ENCODE measurements at regions not wholly inside any gene's neighbourhood (a gene's known extent, or its start where the extent isn't known, plus 50 kb on each side); places are given as distances from the start of the nearest gene placed in this dataset.
"Not testable (repeated sequence)": the region's sequence is repeated elsewhere in the genome, so short reads cannot be mapped to it uniquely, and the experiment has no call there.

DNA sequence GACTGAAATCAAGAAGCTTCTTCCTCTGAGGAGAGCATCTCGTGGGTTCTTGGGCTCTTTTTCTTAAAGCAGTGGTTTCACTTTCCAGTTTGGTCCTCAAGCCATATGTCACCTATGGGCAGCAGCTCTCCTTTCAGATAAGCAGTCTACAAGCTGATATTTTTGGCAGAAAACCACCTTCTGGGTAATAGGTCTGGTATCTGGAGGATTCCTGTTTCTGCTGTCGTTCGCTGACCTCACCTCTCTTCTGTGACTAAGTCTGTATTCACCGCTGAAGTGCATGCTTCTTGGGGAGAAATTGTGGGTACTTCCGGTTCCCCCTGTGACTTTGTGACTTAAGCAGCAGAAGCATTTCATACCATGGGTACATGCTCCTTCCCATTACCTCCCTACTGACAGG, 193.6 kb downstream of the EDN1 start:
- Histone ChIP-seq H3K27me3 (ENCODE audit: low read length) (no peaks in the 10 kb centered on the region), H3K9me2 (replicated peaks; ENCODE audit: insufficient read depth, low read length) (no peaks in the 10 kb centered on the region), H4K20me1 (ENCODE audit: insufficient read depth, low read depth, low read length) (no peaks in the 10 kb centered on the region), H3K9ac (ENCODE audit: low read length) (no peak overlapping the region), H2AFZ (ENCODE audit: low read length) (no peak overlapping the region; the same call in 1 of the 2 replicates), H3K4me3 (ENCODE audit: low read length) (0 out of 2 replicates have a peak overlapping the region, but pooled peaks have one; percentile 2), H3K36me3 (ENCODE audit: insufficient read depth, low read length) (no peaks in the 10 kb centered on the region), H3K79me2 (ENCODE audit: low read length) (no peaks in the 10 kb centered on the region), H3K4me2 (ENCODE audit: low read depth, low read length, poor library complexity, severe bottlenecking) (peak overlapping the region; percentile 20), H3K4me1 (ENCODE audit: low read length) (no peaks in the 10 kb centered on the region), H3K27ac (ENCODE audit: low read length) (no peak overlapping the region), H3K9me3 (ENCODE audit: low read length) (no peaks in the 10 kb centered on the region)
- DNase-seq, result no peak

DNA sequence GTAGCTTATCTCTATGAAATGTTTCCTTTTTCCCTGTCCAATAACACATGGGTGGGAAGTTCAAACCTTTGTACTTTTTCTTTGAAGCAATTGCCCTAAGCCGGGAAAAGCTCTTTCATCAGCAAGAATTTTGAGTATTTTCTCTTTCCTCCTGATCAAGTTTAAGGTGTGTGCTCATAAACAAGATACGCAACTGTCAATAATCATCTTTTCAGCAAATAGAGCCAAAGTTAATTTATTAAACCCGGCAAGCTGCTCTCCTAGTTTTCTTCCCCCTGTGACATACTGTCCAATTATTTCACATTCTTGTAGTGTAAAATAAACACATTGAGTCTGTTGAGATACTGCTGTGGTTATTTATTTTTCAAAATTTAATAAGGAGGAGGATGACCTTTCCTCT, 194.4 kb downstream of the EDN1 start:
- Histone ChIP-seq H3K4me3 (ENCODE audit: low read length) (no peak overlapping the region), H3K27ac (ENCODE audit: low read length) (no peak overlapping the region), H3K79me2 (ENCODE audit: low read length) (no peaks in the 10 kb centered on the region), H3K4me2 (ENCODE audit: low read depth, low read length, poor library complexity, severe bottlenecking) (no peak overlapping the region), H3K36me3 (ENCODE audit: insufficient read depth, low read length) (no peaks in the 10 kb centered on the region), H3K4me1 (ENCODE audit: low read length) (no peaks in the 10 kb centered on the region), H3K27me3 (ENCODE audit: low read length) (no peaks in the 10 kb centered on the region), H3K9ac (ENCODE audit: low read length) (no peak overlapping the region), H2AFZ (ENCODE audit: low read length) (no peak overlapping the region), H4K20me1 (ENCODE audit: insufficient read depth, low read depth, low read length) (no peaks in the 10 kb centered on the region), H3K9me3 (ENCODE audit: low read length) (no peaks in the 10 kb centered on the region), H3K9me2 (replicated peaks; ENCODE audit: insufficient read depth, low read length) (no peaks in the 10 kb centered on the region)
- no peak for DNase-seq

DNA sequence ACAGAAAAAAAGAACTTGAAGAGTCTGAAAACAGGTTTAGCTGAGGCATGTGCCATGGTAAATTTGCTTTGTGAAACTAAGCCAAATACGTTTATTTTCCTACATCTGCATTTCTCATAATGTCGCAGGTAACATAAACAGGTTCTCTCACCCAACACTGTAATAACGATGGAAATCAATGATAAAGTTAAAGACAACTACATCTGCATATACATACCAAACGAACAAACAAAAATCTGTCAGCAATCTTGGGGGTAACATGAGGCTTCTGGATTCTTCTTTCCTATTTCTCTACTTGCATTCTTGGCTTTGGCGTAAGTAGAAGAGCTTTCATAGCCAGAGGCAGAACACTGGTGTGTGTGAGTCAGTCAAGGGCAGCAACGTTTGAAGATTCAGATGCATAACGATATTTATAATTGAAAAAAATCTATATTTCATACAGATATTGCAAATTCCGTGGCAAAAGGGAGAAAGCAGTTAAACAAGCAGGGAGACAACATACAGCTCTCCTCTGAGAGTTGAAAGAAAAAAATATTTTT, 195.1 kb downstream of the EDN1 start:
- Histone ChIP-seq H3K4me1 (ENCODE audit: low read length) (no peaks in the 10 kb centered on the region), H3K36me3 (ENCODE audit: insufficient read depth, low read length) (no peaks in the 10 kb centered on the region), H3K4me2 (ENCODE audit: low read depth, low read length, poor library complexity, severe bottlenecking) (no peak overlapping the region), H3K4me3 (ENCODE audit: low read length) (no peak overlapping the region), H3K9me2 (replicated peaks; ENCODE audit: insufficient read depth, low read length) (no peaks in the 10 kb centered on the region), H4K20me1 (ENCODE audit: insufficient read depth, low read depth, low read length) (no peaks in the 10 kb centered on the region), H3K79me2 (ENCODE audit: low read length) (no peaks in the 10 kb centered on the region), H3K9ac (ENCODE audit: low read length) (no peak overlapping the region), H2AFZ (ENCODE audit: low read length) (no peak overlapping the region), H3K27ac (ENCODE audit: low read length) (no peak overlapping the region), H3K27me3 (ENCODE audit: low read length) (no peaks in the 10 kb centered on the region), H3K9me3 (ENCODE audit: low read length) (no peaks in the 10 kb centered on the region)
- DNase-seq, result no peak

DNA sequence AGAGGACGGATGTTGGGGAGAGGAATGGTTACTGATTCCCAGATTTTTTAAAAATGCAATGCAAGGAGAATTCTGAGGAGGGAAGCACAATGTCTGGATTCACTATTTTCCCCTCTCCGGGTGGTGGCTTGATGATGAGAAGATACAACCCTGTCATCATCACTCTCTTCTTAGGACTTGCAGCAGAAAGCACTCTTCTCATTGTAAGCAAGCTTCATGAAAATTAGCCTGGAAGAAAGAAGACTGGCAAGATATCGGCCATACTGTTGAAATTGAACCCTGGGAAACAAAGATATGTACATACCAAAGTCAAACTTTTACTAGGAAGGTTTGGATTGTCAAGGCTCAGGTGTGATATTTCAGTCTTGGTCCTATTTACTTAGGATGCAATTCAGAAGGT, 195.7 kb downstream of the EDN1 start:
- Histone ChIP-seq H4K20me1 (ENCODE audit: insufficient read depth, low read depth, low read length) (no peaks in the 10 kb centered on the region), H3K9ac (ENCODE audit: low read length) (no peak overlapping the region), H2AFZ (ENCODE audit: low read length) (no peak overlapping the region), H3K4me2 (ENCODE audit: low read depth, low read length, poor library complexity, severe bottlenecking) (no peak overlapping the region), H3K9me3 (ENCODE audit: low read length) (no peaks in the 10 kb centered on the region), H3K36me3 (ENCODE audit: insufficient read depth, low read length) (no peaks in the 10 kb centered on the region), H3K27me3 (ENCODE audit: low read length) (no peaks in the 10 kb centered on the region), H3K4me3 (ENCODE audit: low read length) (no peak overlapping the region), H3K4me1 (ENCODE audit: low read length) (no peaks in the 10 kb centered on the region), H3K27ac (ENCODE audit: low read length) (no peak overlapping the region), H3K9me2 (replicated peaks; ENCODE audit: insufficient read depth, low read length) (no peaks in the 10 kb centered on the region), H3K79me2 (ENCODE audit: low read length) (no peaks in the 10 kb centered on the region)
- DNase-seq, result no peak

DNA sequence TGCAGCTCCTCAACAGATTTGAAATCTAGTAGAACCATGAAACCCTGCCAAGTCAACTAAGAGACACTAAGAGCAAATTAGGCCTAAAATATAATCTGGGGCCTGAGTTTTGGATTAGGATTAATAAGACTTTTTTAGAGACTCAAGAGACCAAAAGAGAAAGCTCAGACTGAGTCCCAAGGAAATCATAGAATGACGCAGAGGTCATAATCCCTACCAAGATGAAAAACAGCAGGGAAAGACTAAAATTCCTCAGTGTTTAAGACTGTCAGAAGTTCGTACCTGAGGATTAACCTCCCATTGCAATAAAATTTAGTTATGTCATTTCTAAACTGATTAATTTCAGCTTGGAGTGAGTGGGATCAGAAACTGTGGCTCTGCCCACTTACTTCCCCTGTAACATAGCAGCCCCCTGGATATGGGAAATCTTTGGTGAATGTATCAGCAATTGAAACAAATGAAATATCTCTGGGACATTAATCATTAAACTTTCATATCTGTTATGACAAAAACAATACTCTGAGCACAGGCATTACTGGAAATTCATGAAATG, 200.3 kb downstream of the EDN1 start:
- Histone ChIP-seq H3K9ac (ENCODE audit: low read length) (no peak overlapping the region), H3K36me3 (ENCODE audit: insufficient read depth, low read length) (no peaks in the 10 kb centered on the region), H3K9me3 (ENCODE audit: low read length) (no peaks in the 10 kb centered on the region), H3K27ac (ENCODE audit: low read length) (no peak overlapping the region), H2AFZ (ENCODE audit: low read length) (no peak overlapping the region), H3K79me2 (ENCODE audit: low read length) (no peaks in the 10 kb centered on the region), H4K20me1 (ENCODE audit: insufficient read depth, low read depth, low read length) (no peaks in the 10 kb centered on the region), H3K4me3 (ENCODE audit: low read length) (no peak overlapping the region), H3K4me1 (ENCODE audit: low read length) (no peaks in the 10 kb centered on the region), H3K4me2 (ENCODE audit: low read depth, low read length, poor library complexity, severe bottlenecking) (no peak overlapping the region), H3K27me3 (ENCODE audit: low read length) (no peaks in the 10 kb centered on the region), H3K9me2 (replicated peaks; ENCODE audit: insufficient read depth, low read length) (no peaks in the 10 kb centered on the region)
- no peak for DNase-seq

DNA sequence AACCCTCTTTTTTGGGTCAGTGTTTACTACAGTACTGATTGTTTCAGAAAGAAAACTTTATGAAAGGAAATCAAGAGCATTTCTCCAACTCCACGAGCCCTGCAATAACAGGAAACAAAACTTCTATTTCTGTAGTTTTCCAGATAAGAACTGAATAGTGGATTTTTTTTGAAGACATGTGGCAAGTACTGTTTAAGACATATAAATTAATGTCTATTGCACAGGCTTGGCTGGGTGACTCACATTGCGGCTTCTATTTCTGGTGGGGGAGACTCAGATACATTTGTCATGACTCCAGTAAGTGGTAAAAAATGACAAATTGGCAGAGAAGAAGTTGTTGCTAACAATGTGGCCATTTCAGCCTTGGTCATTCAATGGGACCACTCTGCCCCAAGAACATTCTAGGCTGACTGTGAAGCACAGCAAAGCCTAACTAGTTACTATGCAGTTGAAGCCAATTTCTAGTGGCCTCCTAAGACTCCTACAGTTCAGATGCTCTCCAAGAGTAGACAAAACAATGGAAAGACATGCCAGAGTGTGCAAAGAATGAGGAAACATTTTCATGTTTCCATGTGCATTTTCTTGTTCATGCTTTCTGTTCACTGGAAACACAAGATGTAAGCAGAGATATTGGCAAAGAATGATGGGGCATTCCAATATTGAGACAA, 200.9 kb downstream of the EDN1 start:
- DNase-seq, result no peak
- no peak overlapping the region for H3K4me2 ChIP-seq (ENCODE audit: low read depth, low read length, poor library complexity, severe bottlenecking)

DNA sequence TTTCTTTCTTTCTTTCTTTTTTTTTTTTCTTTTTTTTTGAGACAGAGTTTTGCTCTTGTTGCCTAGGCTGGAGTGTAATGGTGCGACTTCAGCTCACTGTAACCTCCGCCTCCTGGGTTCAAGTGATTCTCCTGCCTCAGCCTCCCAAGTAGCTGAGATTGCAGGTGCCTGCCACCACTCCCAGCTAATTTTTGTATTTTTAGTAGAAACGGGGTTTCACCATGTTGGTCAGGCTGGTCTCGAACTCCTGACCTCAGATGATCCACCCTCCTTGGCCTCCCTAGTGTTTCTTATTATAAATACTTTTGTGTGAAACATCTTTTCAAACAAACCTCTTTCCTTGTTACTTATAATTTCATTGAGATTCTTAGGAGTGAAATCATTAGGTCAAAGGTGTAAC, 202.8 kb downstream of the EDN1 start:
- not testable (repeated sequence) for H2AFZ ChIP-seq (ENCODE audit: low read length); DNase-seq; H3K9me2 ChIP-seq (replicated peaks; ENCODE audit: insufficient read depth, low read length); H3K4me1 ChIP-seq (ENCODE audit: low read length); H3K36me3 ChIP-seq (ENCODE audit: insufficient read depth, low read length); H3K9ac ChIP-seq (ENCODE audit: low read length); H3K79me2 ChIP-seq (ENCODE audit: low read length); H3K4me2 ChIP-seq (ENCODE audit: low read depth, low read length, poor library complexity, severe bottlenecking); H4K20me1 ChIP-seq (ENCODE audit: insufficient read depth, low read depth, low read length); H3K27ac ChIP-seq (ENCODE audit: low read length); H3K9me3 ChIP-seq (ENCODE audit: low read length); H3K27me3 ChIP-seq (ENCODE audit: low read length); H3K4me3 ChIP-seq (ENCODE audit: low read length)

More for the DNA sequence above, 200.9 kb downstream of the EDN1 start:
- no peak overlapping the region for H3K4me3 ChIP-seq (ENCODE audit: low read length)
- no peaks in the 10 kb centered on the region for H3K4me1 ChIP-seq (ENCODE audit: low read length)
- H2AFZ ChIP-seq (ENCODE audit: low read length), result no peak overlapping the region
- no peaks in the 10 kb centered on the region for H4K20me1 ChIP-seq (ENCODE audit: insufficient read depth, low read depth, low read length)
- H3K9ac ChIP-seq (ENCODE audit: low read length), result no peak overlapping the region
- H3K27ac ChIP-seq (ENCODE audit: low read length), result no peak overlapping the region
- H3K9me2 ChIP-seq (replicated peaks; ENCODE audit: insufficient read depth, low read length), result no peaks in the 10 kb centered on the region
- H3K9me3 ChIP-seq (ENCODE audit: low read length), result no peaks in the 10 kb centered on the region
- no peaks in the 10 kb centered on the region for H3K27me3 ChIP-seq (ENCODE audit: low read length)
- no peaks in the 10 kb centered on the region for H3K36me3 ChIP-seq (ENCODE audit: insufficient read depth, low read length)
- no peaks in the 10 kb centered on the region for H3K79me2 ChIP-seq (ENCODE audit: low read length)

DNA sequence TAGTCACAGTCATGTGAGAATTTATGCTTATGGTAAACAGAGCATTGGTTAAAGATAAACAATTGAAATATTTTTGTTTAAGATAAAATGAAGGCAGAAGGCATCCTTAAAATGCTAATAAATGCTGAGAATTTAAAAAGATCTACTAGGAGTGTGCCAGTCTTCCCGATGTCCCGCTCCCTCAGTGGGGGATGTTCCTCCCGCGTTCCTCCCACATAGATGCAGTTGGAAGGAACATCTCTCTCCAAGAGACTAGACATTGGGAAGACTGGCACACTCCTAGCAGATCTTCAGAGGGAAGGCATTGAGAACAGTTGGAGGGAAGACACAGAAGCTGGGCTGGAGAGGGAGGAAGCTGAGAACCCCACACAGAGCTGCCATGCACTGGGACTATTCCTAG, 203.3 kb downstream of the EDN1 start:
- Histone ChIP-seq H3K4me2 (ENCODE audit: low read depth, low read length, poor library complexity, severe bottlenecking) (no peak overlapping the region), H3K9ac (ENCODE audit: low read length) (no peak overlapping the region), H3K27ac (ENCODE audit: low read length) (no peak overlapping the region), H3K27me3 (ENCODE audit: low read length) (no peaks in the 10 kb centered on the region), H3K9me2 (replicated peaks; ENCODE audit: insufficient read depth, low read length) (no peaks in the 10 kb centered on the region), H3K4me1 (ENCODE audit: low read length) (no peaks in the 10 kb centered on the region), H3K36me3 (ENCODE audit: insufficient read depth, low read length) (no peaks in the 10 kb centered on the region), H2AFZ (ENCODE audit: low read length) (no peak overlapping the region), H3K4me3 (ENCODE audit: low read length) (no peak overlapping the region), H4K20me1 (ENCODE audit: insufficient read depth, low read depth, low read length) (no peaks in the 10 kb centered on the region), H3K9me3 (ENCODE audit: low read length) (no peaks in the 10 kb centered on the region), H3K79me2 (ENCODE audit: low read length) (no peaks in the 10 kb centered on the region)
- no peak for DNase-seq
